Uterus (tissue), 2 donors: ENCODE measurements at regions not wholly inside any gene's neighbourhood (a gene's known extent, or its start where the extent isn't known, plus 50 kb on each side); places are given as distances from the start of the nearest gene placed in this dataset.

Source experiments
- POLR2A ChIP-seq, 2 donors: fragments of 450-650 bp; IDR thresholded peaks; one replicate each; pipeline ENCODE4 v1.6.1; 2016; ENCODE audit warnings: antibody characterized with exemption in 2 of 2, mild to moderate bottlenecking in 1 of 2, moderate library complexity in 1 of 2
- TF ChIP-seq, protein P1 (sequence below), 4 experiments: fragments of 200-600 bp in 2 of 4; fragments of 450-650 bp in 2 of 4; sonication (generic) in 2 of 4; IDR thresholded peaks; one replicate each; pipeline ENCODE4 v1.5.1; 2016 to 2019; ENCODE audit warnings: antibody characterized with exemption in 4 of 4, mild to moderate bottlenecking in 2 of 4, moderate library complexity in 1 of 4

DNA sequence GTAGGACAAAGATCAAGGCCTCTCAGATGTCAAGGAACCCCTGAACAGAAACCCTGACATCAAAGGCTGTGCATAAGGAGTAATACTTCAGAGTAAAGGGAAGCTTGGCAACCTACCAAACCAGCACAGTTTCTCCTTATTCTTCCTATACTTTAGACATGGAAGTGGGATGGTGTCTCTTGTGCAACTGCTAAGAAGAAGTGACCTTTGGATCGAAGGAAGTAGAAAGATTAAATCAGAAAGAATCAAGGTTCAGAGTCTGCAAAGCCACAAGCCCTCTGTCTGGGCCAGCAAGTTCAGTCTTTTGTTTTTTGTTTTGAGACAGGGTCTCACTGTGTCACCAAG, 66.2 kb upstream of the SLC39A10 start:
- TF ChIP-seq, protein P1, sequence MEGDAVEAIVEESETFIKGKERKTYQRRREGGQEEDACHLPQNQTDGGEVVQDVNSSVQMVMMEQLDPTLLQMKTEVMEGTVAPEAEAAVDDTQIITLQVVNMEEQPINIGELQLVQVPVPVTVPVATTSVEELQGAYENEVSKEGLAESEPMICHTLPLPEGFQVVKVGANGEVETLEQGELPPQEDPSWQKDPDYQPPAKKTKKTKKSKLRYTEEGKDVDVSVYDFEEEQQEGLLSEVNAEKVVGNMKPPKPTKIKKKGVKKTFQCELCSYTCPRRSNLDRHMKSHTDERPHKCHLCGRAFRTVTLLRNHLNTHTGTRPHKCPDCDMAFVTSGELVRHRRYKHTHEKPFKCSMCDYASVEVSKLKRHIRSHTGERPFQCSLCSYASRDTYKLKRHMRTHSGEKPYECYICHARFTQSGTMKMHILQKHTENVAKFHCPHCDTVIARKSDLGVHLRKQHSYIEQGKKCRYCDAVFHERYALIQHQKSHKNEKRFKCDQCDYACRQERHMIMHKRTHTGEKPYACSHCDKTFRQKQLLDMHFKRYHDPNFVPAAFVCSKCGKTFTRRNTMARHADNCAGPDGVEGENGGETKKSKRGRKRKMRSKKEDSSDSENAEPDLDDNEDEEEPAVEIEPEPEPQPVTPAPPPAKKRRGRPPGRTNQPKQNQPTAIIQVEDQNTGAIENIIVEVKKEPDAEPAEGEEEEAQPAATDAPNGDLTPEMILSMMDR (IDR thresholded peaks at IDR 0.05), result no peak
- no peak for TF ChIP-seq POLR2A (IDR thresholded peaks at IDR 0.05)
